ENCODE measurements at regions not wholly inside any gene's neighbourhood (a gene's known extent, or its start where the extent isn't known, plus 50 kb on each side); places are given as distances from the start of the nearest gene placed in this dataset.

- FAIRE-seq (no peak), ATAC-seq (no peak), DNase-seq (ENCODE audit: low read depth in 1 of 2, low spot score in 1 of 2) (no peak)
- CTCF ChIA-PET, result interaction anchor here (0.8 kb wide), 1 partner anchor 72 kb away, joined by 3 read pairs; no protein-coding TSS in a partner anchor
- WGBS (ENCODE audit: missing lambda C conversion rate), result 24% methylated on average over 4 of the region's 4 CpGs
- peaks cover 4% of the 10 kb centered on the region; the same call in 2 of the 3 replicates for H3K9me3 ChIP-seq
- POLR2A ChIA-PET, result no interaction called here
- no peak for TF ChIP-seq ATOH8 (CRISPR knock-in tag; IDR thresholded peaks at IDR 0.05; ENCODE audit: low read depth)
- TF ChIP-seq ZSCAN20 (CRISPR knock-in tag; IDR thresholded peaks at IDR 0.05), result no peak
- no peak for TF ChIP-seq FOSL2 (IDR thresholded peaks at IDR 0.05)
- TF ChIP-seq FOSL2 (CRISPR knock-in tag; IDR thresholded peaks at IDR 0.05), result no peak
- TF ChIP-seq REST (IDR thresholded peaks at IDR 0.05), result no peak
- TF ChIP-seq CHD4 (IDR thresholded peaks at IDR 0.05; ENCODE audit: borderline replicate concordance), result no peak
- TF ChIP-seq GATA3 (IDR thresholded peaks at IDR 0.05; ENCODE audit: borderline replicate concordance), result no peak
- no peak for TF ChIP-seq PHF8 (IDR thresholded peaks at IDR 0.05; ENCODE audit: borderline replicate concordance, low read depth)
- H3K4me2 ChIP-seq, result no peak overlapping the region
- no peaks in the 10 kb centered on the region for H3K4me1 ChIP-seq
- H3K27ac ChIP-seq, result no peak overlapping the region
- no peak overlapping the region for H3K4me3 ChIP-seq
Measured at GRCh38 chr10:45075216-45075615, 74.5 kb downstream of the ZNF22 start.

- H3K27ac ChIP-seq, result no peak overlapping the region
- TF ChIP-seq KDM5A (IDR thresholded peaks at IDR 0.05) (no peak), CTCF (IDR thresholded peaks at IDR 0.05) (no peak), TP53 (CRISPR knock-in tag; IDR thresholded peaks at IDR 0.05) (no peak), PBX3 (IDR thresholded peaks at IDR 0.05) (no peak), RAD21 (conservative IDR thresholded peaks at IDR 0.05 in 1 of 2, IDR thresholded peaks at IDR 0.05 in 1 of 2) (no peak), MAX (IDR thresholded peaks at IDR 0.05) (no peak), NPAS2 (CRISPR knock-in tag; IDR thresholded peaks at IDR 0.05; ENCODE audit: borderline replicate concordance) (no peak), MAZ (IDR thresholded peaks at IDR 0.05; ENCODE audit: borderline replicate concordance, low read depth, low read length) (no peak), CBX8 (IDR thresholded peaks at IDR 0.05) (no peak), FOXS1 (CRISPR knock-in tag; IDR thresholded peaks at IDR 0.05) (no peak), EP300 (IDR thresholded peaks at IDR 0.05) (no peak), FOSL2 (IDR thresholded peaks at IDR 0.05) (no peak), FOSL2 (CRISPR knock-in tag; IDR thresholded peaks at IDR 0.05) (no peak), REST (IDR thresholded peaks at IDR 0.05) (no peak), ZFP36 (IDR thresholded peaks at IDR 0.05; ENCODE audit: borderline replicate concordance, partially characterized antibody) (no peak), BCL3 (IDR thresholded peaks at IDR 0.05) (no peak), BHLHE40 (IDR thresholded peaks at IDR 0.05; ENCODE audit: low read depth, low read length) (no peak), MAFK (IDR thresholded peaks at IDR 0.05; ENCODE audit: partially characterized antibody) (no peak), EHMT2 (IDR thresholded peaks at IDR 0.05; ENCODE audit: low read depth) (no peak)
- ATAC-seq (no peak), FAIRE-seq (no peak), DNase-seq (ENCODE audit: low read depth in 1 of 2, low spot score in 1 of 2) (no peak)
- peaks cover 4% of the 10 kb centered on the region; the same call in 2 of the 3 replicates for H3K9me3 ChIP-seq
- 15% methylated on average over 6 of the region's 6 CpGs for WGBS (ENCODE audit: missing lambda C conversion rate)
- no peaks in the 10 kb centered on the region for H3K4me1 ChIP-seq
- ChIA-PET POLR2A (no interaction called here), CTCF (no interaction called here)
- H3K4me2 ChIP-seq, result no peak overlapping the region
- no peak overlapping the region for H3K4me3 ChIP-seq
Measured at GRCh38 chr10:45075826-45076380, 75.2 kb downstream of the ZNF22 start.

Data from A549 (cell line).